ENCODE measurements at regions not wholly inside any gene's neighbourhood (a gene's known extent, or its start where the extent isn't known, plus 50 kb on each side); places are given as distances from the start of the nearest gene placed in this dataset.

DNA sequence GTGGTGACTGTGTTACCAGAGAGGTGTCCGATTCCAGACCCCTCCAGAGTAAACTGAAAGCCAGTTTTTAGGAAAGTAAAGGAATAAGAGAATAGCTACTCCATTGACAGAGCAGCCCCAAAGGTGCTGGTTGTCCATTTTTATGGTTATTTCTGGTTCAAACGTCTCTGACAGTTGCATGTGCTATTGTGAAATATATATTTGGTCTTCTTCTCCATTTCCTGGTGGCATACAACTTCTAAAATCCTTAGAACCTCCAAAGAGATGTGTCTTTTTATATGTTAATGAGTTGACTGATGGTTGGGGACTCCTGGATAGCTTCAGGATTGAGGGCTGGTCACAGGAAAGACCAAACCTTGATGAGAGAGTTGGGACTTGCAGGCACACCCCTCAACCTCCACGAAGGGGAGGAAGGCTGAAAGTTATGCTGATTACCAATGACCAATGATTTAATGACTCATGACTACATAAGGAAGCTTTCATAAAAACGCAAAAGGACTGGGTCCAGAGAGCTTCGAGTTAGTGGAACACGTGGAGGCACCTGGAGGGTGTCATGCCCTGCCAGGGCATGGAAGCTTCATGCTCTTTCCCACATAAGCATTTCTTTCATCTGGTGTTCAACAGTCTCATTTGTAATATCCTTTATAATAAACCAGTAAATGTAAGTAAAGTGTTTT is 100.7 kb downstream of the SLC16A1 start:
- TF ChIP-seq SIN3A (IDR thresholded peaks at IDR 0.05; ENCODE audit: borderline replicate concordance, insufficient read depth, low read length) (no peak), POLR2AphosphoS5 (IDR thresholded peaks at IDR 0.05; ENCODE audit: low read depth, low read length) (no peak), TAF1 (IDR thresholded peaks at IDR 0.05; ENCODE audit: borderline replicate concordance, insufficient read depth, low read length) (no peak), FOXP2 (optimal IDR thresholded peaks at IDR 0.05; ENCODE audit: borderline replicate concordance, extremely low read depth, extremely low read length, insufficient read depth) (no peak), REST (IDR thresholded peaks at IDR 0.05; ENCODE audit: insufficient read depth in 1 of 2, low read depth in 2 of 2, low read length in 2 of 2) (no peak)

DNA sequence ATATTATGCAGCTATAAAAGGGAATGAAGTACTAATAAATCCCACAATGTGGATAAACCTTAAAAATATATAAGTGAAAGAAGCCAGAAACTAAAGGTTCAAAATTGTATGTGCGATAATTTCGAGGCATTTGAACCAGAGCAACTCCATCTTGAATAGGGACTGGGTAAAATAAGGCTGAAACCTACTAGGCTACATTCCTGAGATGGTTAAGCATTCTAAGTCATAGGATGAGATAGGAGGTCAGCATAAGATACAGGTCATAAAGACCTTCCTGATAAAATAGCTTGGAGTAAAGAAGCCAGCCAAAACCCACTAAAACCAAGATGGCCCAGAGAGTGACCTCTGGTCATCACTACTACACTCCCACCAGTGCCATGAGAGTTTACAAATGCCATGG is 103.1 kb downstream of the SLC16A1 start:
- no peak for TF ChIP-seq REST (IDR thresholded peaks at IDR 0.05; ENCODE audit: insufficient read depth in 1 of 2, low read depth in 2 of 2, low read length in 2 of 2)
- no peak for TF ChIP-seq TAF1 (IDR thresholded peaks at IDR 0.05; ENCODE audit: borderline replicate concordance, insufficient read depth, low read length)
- TF ChIP-seq SIN3A (IDR thresholded peaks at IDR 0.05; ENCODE audit: borderline replicate concordance, insufficient read depth, low read length) = no peak

GRCh38 chr1:112852276-112852675 is 103.7 kb downstream of the SLC16A1 start:
- TF ChIP-seq FOXP2 (optimal IDR thresholded peaks at IDR 0.05; ENCODE audit: borderline replicate concordance, extremely low read depth, extremely low read length, insufficient read depth) = no peak
- no peak for TF ChIP-seq REST (IDR thresholded peaks at IDR 0.05; ENCODE audit: insufficient read depth in 1 of 2, low read depth in 2 of 2, low read length in 2 of 2)
- TF ChIP-seq TAF1 (IDR thresholded peaks at IDR 0.05; ENCODE audit: borderline replicate concordance, insufficient read depth, low read length) = no peak
- TF ChIP-seq POLR2AphosphoS5 (IDR thresholded peaks at IDR 0.05; ENCODE audit: low read depth, low read length) = no peak
- no peak for TF ChIP-seq SIN3A (IDR thresholded peaks at IDR 0.05; ENCODE audit: borderline replicate concordance, insufficient read depth, low read length)

DNA sequence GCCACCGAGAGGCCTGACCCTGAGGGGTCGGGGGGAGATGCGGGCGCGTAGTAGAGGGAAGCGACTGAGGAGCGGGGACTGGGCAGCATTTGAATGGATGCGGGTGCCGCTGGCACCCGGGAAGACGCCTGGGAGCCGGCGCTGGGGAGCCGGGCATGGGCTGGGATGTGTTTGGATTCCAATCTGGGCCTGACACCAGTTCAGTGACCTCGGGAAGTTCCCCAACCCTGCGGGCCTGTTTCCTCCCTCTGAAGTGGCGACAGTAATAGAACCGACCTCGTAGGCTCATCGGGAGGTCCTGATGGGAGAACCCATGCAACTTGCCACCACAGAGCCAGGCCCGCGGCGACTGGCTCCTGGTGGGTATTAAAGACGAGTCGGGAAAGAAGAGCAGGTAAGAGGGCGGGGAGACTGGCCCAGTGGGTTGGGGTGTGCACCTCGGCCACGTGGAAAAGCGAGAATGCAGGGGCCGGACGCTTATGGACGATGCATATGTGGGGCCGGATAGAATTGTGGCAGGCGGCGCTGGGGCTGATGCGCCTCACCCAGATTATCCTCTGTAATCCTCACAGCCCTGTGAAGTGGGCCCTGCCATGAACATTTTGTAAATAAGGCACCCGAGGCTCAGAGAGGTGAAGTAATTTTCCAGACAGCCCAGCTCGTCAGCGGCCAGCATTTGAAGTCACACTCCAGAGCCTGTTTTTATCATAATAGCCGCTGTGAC is 105.8 kb downstream of the SLC16A1 start:
- TF ChIP-seq REST (IDR thresholded peaks at IDR 0.05; ENCODE audit: insufficient read depth in 1 of 2, low read depth in 2 of 2, low read length in 2 of 2) (no peak), POLR2AphosphoS5 (IDR thresholded peaks at IDR 0.05; ENCODE audit: low read depth, low read length) (no peak), SIN3A (IDR thresholded peaks at IDR 0.05; ENCODE audit: borderline replicate concordance, insufficient read depth, low read length) (no peak), TAF1 (IDR thresholded peaks at IDR 0.05; ENCODE audit: borderline replicate concordance, insufficient read depth, low read length) (no peak), FOXP2 (optimal IDR thresholded peaks at IDR 0.05; ENCODE audit: borderline replicate concordance, extremely low read depth, extremely low read length, insufficient read depth) (no peak)
